IMR-90 (cell line): ENCODE measurements at regions not wholly inside any gene's neighbourhood (a gene's known extent, or its start where the extent isn't known, plus 50 kb on each side); places are given as distances from the start of the nearest gene placed in this dataset.

Experiments used
- ATAC-seq: fragments of 200-7000 bp; cut with Tn5 transposase; 2 replicates; pipeline ENCODE4 v1.9.1; 2020; ENCODE audit warnings: low read depth, mild to moderate bottlenecking, moderate library complexity
- BruUV-seq: library from RNA; stranded (reverse); fragments of 400-500 nt; replicated peaks from 2 replicates; lab custom pipeline; 2021; lab: Mats Ljungman, UMichigan
- CTCF ChIA-PET: fragments of 300-600 bp; formaldehyde crosslinking; extraction: SDS; loops from one replicate; lab custom pipeline; 2021; ENCODE audit warnings: antibody characterized with exemption; lab: Yijun Ruan, JAX
- POLR2A ChIA-PET: fragments of 300-600 bp; sonication (Branson Sonifier 250); formaldehyde crosslinking; loops from one replicate; lab custom pipeline; 2022; ENCODE audit warnings: antibody characterized with exemption; ENCODE audit not compliant: unreplicated experiment; lab: Charles Lee
- DNase-seq: peaks from one replicate; pipeline ENCODE4 v3.0.0; 2013
- H2AFZ ChIP-seq: replicated peaks from 2 replicates; pipeline ENCODE3; 2013; ENCODE audit warnings: low read length, mild to moderate bottlenecking; ENCODE audit not compliant: poor library complexity
- H2AK5ac ChIP-seq: 2 replicates; pipeline ENCODE4 v1.6.1; 2013; ENCODE audit warnings: low read depth, low read length, inconsistent platforms
- H2AK9ac ChIP-seq: replicated peaks from 2 replicates; pipeline ENCODE3; 2013; ENCODE audit warnings: mild to moderate bottlenecking, low read depth, low read length, moderate library complexity; ENCODE audit not compliant: poor library complexity
- H2BK120ac ChIP-seq: 2 replicates; pipeline ENCODE4 v1.6.1; 2013; ENCODE audit warnings: low read depth, low read length, inconsistent platforms
- H2BK15ac ChIP-seq: 3 replicates; pipeline ENCODE4 v1.6.1; 2013; ENCODE audit warnings: low read depth, low read length, inconsistent platforms
- H2BK20ac ChIP-seq: 2 replicates; pipeline ENCODE4 v1.6.1; 2013; ENCODE audit warnings: low read depth, mild to moderate bottlenecking, inconsistent platforms, low read length, moderate library complexity
- H2BK5ac ChIP-seq: 2 replicates; pipeline ENCODE4 v1.6.1; 2013; ENCODE audit warnings: mild to moderate bottlenecking, low read depth, low read length, inconsistent platforms; ENCODE audit not compliant: poor library complexity, severe bottlenecking
- H3K14ac ChIP-seq: replicated peaks from 2 replicates; pipeline ENCODE4 v1.6.1; 2013; ENCODE audit warnings: low read depth, low read length, inconsistent platforms
- H3K18ac ChIP-seq: 2 replicates; pipeline ENCODE4 v1.6.1; 2013; ENCODE audit warnings: low read depth, low read length, control low read depth
- H3K23ac ChIP-seq: 2 replicates; pipeline ENCODE4 v1.6.1; 2013; ENCODE audit warnings: low read depth, low read length, inconsistent platforms
- H3K27ac ChIP-seq: 2 replicates; pipeline ENCODE4 v1.5.1; 2013; ENCODE audit warnings: mild to moderate bottlenecking, control low read depth, low read length; ENCODE audit not compliant: insufficient read depth
- H3K27me3 ChIP-seq: 2 replicates; pipeline ENCODE4 v1.6.1; 2013; ENCODE audit warnings: low read length; ENCODE audit not compliant: control insufficient read depth, insufficient read depth
- H3K36me3 ChIP-seq: 2 replicates; pipeline ENCODE4 v1.6.1; 2013; ENCODE audit warnings: low read length, mixed read lengths; ENCODE audit not compliant: control insufficient read depth, insufficient read depth
- H3K4ac ChIP-seq: 2 replicates; pipeline ENCODE4 v1.6.1; 2013; ENCODE audit warnings: low read depth, low read length, inconsistent platforms
- H3K4me1 ChIP-seq: 2 replicates; pipeline ENCODE4 v1.6.1; 2013; ENCODE audit warnings: low read length, mixed read lengths; ENCODE audit not compliant: control insufficient read depth, insufficient read depth
- H3K4me2 ChIP-seq: 2 replicates; pipeline ENCODE4 v1.6.1; 2013; ENCODE audit warnings: low read depth, mild to moderate bottlenecking, control low read depth, low read length, moderate library complexity
- H3K4me3 ChIP-seq: 2 replicates; pipeline ENCODE4 v1.5.1; 2013; ENCODE audit warnings: low read depth, mild to moderate bottlenecking, control low read depth, low read length, moderate library complexity; ENCODE audit not compliant: insufficient read depth
- H3K56ac ChIP-seq: 2 replicates; pipeline ENCODE4 v1.6.1; 2013; ENCODE audit warnings: low read length, inconsistent platforms; ENCODE audit not compliant: insufficient read depth; ENCODE audit errors: extremely low read depth
- H3K79me1 ChIP-seq, 2 experiments: 2 replicates each; pipeline ENCODE4 v1.6.1; 2013; ENCODE audit warnings: low read length in 2 of 2, inconsistent platforms in 1 of 2, low read depth in 1 of 2
- H3K9ac ChIP-seq: 2 replicates; pipeline ENCODE4 v1.6.1; 2013; ENCODE audit warnings: low read depth, low read length, control low read depth
- H3K9me1 ChIP-seq: 2 replicates; pipeline ENCODE4 v1.6.1; 2013; ENCODE audit warnings: low read length, inconsistent platforms; ENCODE audit not compliant: insufficient read depth
- H3K9me3 ChIP-seq: 2 replicates; pipeline ENCODE4 v1.6.1; 2013; ENCODE audit warnings: low read length; ENCODE audit not compliant: control insufficient read depth, insufficient read depth
- H4K20me1 ChIP-seq: 2 replicates; pipeline ENCODE4 v1.6.1; 2013; ENCODE audit warnings: low read length, inconsistent platforms; ENCODE audit not compliant: insufficient read depth
- H4K5ac ChIP-seq: 2 replicates; pipeline ENCODE4 v1.6.1; 2013; ENCODE audit warnings: mild to moderate bottlenecking, low read depth, low read length, control low read depth
- H4K8ac ChIP-seq, 2 experiments: 2 replicates each; pipeline ENCODE4 v1.6.1; 2013; ENCODE audit warnings: low read depth in 2 of 2, low read length in 2 of 2, control low read depth in 1 of 2, inconsistent platforms in 1 of 2
- H4K91ac ChIP-seq: 2 replicates; pipeline ENCODE4 v1.6.1; 2013; ENCODE audit warnings: low read depth, low read length, inconsistent platforms; ENCODE audit not compliant: insufficient read depth
- BHLHE40 ChIP-seq: fragments of 150-350 bp; IDR thresholded peaks from 2 replicates; pipeline ENCODE4 v1.6.1; 2016; ENCODE audit warnings: mild to moderate bottlenecking, low read depth, low read length
- CHD1 ChIP-seq: IDR thresholded peaks from 2 replicates; pipeline ENCODE4 v1.6.1; 2012; ENCODE audit warnings: low read depth, low read length, improper control_type of control experiment
- FOS ChIP-seq: fragments of 150-350 bp; IDR thresholded peaks from 2 replicates; pipeline ENCODE4 v1.6.1; 2016; ENCODE audit warnings: low read depth, low read length
- MAFK ChIP-seq: IDR thresholded peaks from 2 replicates; pipeline ENCODE4 v1.6.1; 2012; ENCODE audit warnings: low read depth, low read length, improper control_type of control experiment
- RAD21 ChIP-seq: IDR thresholded peaks from 2 replicates; pipeline ENCODE4 v1.6.1; 2012; ENCODE audit warnings: low read length, improper control_type of control experiment
- RCOR1 ChIP-seq: IDR thresholded peaks from 2 replicates; pipeline ENCODE4 v1.6.1; 2012; ENCODE audit warnings: mild to moderate bottlenecking, low read length, improper control_type of control experiment; ENCODE audit not compliant: insufficient replicate concordance
- WGBS, 2 experiments: methylation state at CpG; one replicate each; pipeline versions ENCODE4 v1.1.5 to v1.1.7; 2013; ENCODE audit warnings: missing lambda C conversion rate in 2 of 2; ENCODE audit not compliant: insufficient read length in 1 of 2; ENCODE audit errors: extremely low coverage in 2 of 2; 5-methylcytosine and 5-hydroxymethylcytosine counted together
- dilution Hi-C: fragments of 300-500 bp; cut with HindIII; formaldehyde crosslinking; loops from one replicate; pipeline ENCODE4 v1.14.3; 2018; ENCODE audit warnings: low sequenced_read_pairs; ENCODE audit not compliant: unreplicated experiment
- in situ Hi-C: fragments of 300-500 bp; cut with MboI; formaldehyde crosslinking; loops from 3 replicates; pipeline ENCODE4 v1.14.3; 2019; ENCODE audit warnings: low sequenced_read_pairs, inconsistent platforms, mixed read lengths
- intact Hi-C: fragments of 100-400 bp; cut with micrococcal nuclease; formaldehyde crosslinking; loops from 2 replicates; pipeline ENCODE4 v1.10.0; 2022
- TF ChIP-seq, protein P1 (sequence below): fragments of 150-350 bp; IDR thresholded peaks from 2 replicates; pipeline ENCODE4 v1.6.1; 2016; ENCODE audit warnings: low read depth, mild to moderate bottlenecking, low read length, moderate library complexity, borderline replicate concordance

DNA sequence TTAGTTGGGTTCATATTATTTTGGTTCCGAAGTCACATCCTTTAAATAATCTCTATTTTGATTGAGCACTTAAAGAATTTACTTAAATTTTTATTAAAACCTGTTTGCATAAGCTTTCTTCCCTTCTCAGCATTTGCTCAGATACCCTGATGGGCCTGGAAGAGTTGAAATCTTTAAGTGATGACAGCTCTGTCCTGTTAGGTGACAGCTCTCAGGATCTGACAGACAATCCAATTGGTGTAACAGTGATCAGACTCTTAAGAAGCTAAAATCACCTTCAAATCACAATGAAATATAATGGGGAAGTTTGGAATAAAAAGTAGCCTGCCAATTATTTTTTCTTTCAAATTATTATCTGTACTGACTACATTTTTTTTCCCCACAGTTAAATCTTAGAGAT lies 284.4 kb downstream of the LMO7 start:
- H3K36me3 ChIP-seq: no peaks in the 10 kb centered on the region
- WGBS, 2 experiments: no CpG with 5 or more reads among the region's 1 CpG
- no peaks in the 10 kb centered on the region for H3K9me3 ChIP-seq
- ChIA-PET CTCF (no interaction called here), POLR2A (no interaction called here)
- dilution Hi-C loops (no loop called here), in situ Hi-C loops (no loop called here), intact Hi-C loops (no loop called here)
- TF ChIP-seq MAFK (no peak), RAD21 (no peak), CHD1 (no peak), FOS (no peak), BHLHE40 (no peak), RCOR1 (no peak)
- TF ChIP-seq, protein P1, sequence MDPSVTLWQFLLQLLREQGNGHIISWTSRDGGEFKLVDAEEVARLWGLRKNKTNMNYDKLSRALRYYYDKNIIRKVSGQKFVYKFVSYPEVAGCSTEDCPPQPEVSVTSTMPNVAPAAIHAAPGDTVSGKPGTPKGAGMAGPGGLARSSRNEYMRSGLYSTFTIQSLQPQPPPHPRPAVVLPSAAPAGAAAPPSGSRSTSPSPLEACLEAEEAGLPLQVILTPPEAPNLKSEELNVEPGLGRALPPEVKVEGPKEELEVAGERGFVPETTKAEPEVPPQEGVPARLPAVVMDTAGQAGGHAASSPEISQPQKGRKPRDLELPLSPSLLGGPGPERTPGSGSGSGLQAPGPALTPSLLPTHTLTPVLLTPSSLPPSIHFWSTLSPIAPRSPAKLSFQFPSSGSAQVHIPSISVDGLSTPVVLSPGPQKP: no peak
- no peak overlapping the region for H2BK15ac ChIP-seq
- no peaks in the 10 kb centered on the region for H3K9me1 ChIP-seq
- H3K4ac ChIP-seq: no peak overlapping the region
- H3K23ac ChIP-seq: no peak overlapping the region
- no peak overlapping the region for H3K9ac ChIP-seq
- no peak for ATAC-seq
- no peak overlapping the region for H2AFZ ChIP-seq
- no peak overlapping the region for H3K14ac ChIP-seq
- no peaks in the 10 kb centered on the region for H3K27me3 ChIP-seq
- no peak overlapping the region for H2AK5ac ChIP-seq
- H3K4me2 ChIP-seq: no peak overlapping the region
- no TSS peak for BruUV-seq
- no peak overlapping the region for H3K56ac ChIP-seq
- no peak overlapping the region for H2BK5ac ChIP-seq
- DNase-seq: no peak
- no peaks in the 10 kb centered on the region for H3K79me1 ChIP-seq
- H2BK120ac ChIP-seq: no peak overlapping the region
- H4K5ac ChIP-seq: no peak overlapping the region
- H4K91ac ChIP-seq: no peak overlapping the region
- no peak overlapping the region for H2BK20ac ChIP-seq
- no peak overlapping the region for H4K8ac ChIP-seq
- no peaks in the 10 kb centered on the region for H3K4me1 ChIP-seq
- no peak overlapping the region for H3K27ac ChIP-seq
- no peaks in the 10 kb centered on the region for H4K20me1 ChIP-seq
- H2AK9ac ChIP-seq: no peak overlapping the region
- H3K18ac ChIP-seq: no peak overlapping the region
- no peak overlapping the region for H3K4me3 ChIP-seq
